IPS-18c (cell line): ENCODE measurements at regions not wholly inside any gene's neighbourhood (a gene's known extent, or its start where the extent isn't known, plus 50 kb on each side); places are given as distances from the start of the nearest gene placed in this dataset.
"Not testable (repeated sequence)": the region's sequence is repeated elsewhere in the genome, so short reads cannot be mapped to it uniquely, and the experiment has no call there.

Experiments used
- H3K4me3 ChIP-seq: 2 replicates; pipeline ENCODE4 v1.7.0; 2013; ENCODE audit warnings: low read depth, mild to moderate bottlenecking, low read length, moderate library complexity; ENCODE audit not compliant: insufficient read depth
- H3K9me3 ChIP-seq: one replicate; pipeline ENCODE4 v1.6.1; 2013; ENCODE audit warnings: mild to moderate bottlenecking, low read length, moderate library complexity; ENCODE audit not compliant: control insufficient read depth, insufficient read depth

DNA sequence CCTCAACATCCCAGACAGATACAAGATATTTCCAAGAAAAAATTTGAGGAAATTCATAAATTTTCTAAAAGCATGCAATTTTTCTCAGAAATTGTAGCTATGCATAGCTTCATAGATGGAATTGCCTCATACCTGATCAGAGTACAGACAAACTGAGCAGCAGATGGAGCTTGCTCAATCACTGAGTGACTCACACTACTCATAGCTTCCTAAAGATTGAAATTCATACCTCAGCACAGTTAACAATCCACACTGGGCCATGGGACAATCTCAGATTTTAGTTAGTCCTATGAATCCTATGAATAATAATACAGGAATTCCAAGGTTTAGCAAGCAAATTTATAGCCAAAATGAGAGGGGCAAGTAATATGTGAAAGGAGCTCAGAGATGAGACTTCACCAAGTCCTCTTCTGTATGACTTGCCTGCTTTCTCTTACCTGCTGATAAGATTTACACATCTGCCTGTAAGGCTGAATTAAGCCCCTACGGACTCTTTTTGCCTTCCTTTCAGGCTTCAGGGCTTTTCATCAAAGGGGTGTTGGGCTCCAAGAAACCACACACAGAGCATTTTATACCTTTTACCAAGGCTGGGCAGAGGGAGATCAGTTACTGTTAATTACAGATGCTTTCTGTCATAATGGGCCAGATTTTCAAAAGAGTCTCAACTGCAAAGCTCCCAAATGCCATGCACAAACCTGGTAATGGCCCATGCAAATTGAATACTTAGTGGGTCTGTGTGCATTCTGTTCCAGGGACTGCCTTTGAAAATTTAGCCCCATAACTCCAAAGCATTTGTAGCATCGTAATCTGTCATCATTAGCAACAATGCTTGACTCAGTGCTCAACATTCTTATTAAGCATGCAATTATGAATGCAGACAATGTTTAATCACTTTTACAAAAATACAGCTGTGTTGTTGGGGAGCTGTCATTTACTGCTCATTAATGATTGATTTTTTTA lies 439.3 kb downstream of the DTWD2 start:
- no peaks in the 10 kb centered on the region for H3K9me3 ChIP-seq
- H3K4me3 ChIP-seq: no peak overlapping the region

DNA sequence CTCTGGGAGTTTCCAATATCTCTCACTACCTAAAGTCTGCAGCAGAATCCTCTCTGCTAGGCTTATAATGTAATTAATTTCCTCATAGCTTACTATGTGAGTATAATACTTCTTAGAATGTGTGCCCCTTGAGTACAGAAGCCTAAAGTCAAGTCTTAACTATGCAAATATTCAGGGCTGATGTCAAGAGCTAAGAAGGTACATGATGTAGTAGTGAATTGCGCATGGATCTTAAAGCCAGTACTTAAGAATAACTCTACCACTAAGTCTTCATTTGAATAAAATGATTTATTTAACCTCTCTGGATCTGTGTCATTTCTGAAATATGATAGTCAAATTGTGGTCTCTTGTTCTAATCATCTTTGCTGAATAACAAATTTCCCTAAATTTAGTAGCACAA lies 442.9 kb downstream of the DTWD2 start:
- Histone ChIP-seq H3K9me3 (no peaks in the 10 kb centered on the region), H3K4me3 (no peak overlapping the region)

DNA sequence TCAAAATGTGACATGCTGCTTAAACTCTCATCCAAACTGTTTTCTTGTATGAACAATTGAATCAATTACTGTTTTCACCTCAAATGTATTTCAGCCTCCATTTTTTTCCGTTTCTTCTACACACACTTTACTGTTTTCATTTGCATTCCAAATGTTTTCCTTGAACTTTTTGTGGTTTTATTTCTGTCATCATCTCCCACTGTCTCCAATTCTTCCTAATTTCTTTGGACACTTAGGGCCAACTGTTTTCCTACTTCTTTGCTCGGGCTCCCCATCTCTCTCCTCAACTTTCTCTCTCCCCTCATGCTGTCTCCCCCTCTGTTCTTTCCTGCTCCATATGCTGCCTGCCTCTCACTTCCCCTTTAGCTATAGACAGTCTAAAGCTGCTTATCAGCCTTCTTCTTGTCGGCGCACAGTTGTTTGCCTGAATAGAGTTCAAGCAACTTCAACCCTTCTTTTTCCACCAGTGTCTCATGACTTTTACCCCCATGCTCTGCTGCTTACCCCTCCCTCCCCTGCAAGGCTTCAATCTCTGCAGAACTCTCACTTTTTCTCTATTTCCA lies 443.4 kb downstream of the DTWD2 start:
- H3K9me3 ChIP-seq: no peaks in the 10 kb centered on the region
- H3K4me3 ChIP-seq: no peak overlapping the region

DNA sequence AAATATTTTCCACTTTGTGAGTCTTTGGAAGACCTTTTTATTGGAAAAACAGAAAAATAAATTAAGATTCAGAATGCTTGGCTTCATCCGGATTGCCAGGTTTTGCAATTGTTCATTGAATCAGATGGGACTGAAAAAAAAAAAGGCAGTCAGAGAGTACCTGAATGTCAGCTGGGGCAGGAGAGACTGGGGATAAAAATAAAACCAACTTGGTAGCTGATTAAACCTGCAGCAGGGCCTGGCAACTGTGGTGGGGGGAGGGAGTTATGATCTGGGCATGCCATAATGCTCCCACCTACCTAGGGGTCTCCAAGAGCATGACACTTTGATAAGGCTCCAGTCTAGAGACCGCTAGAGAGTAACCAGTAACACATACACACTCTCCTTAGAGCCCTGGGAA lies 454.4 kb downstream of the DTWD2 start:
- Histone ChIP-seq H3K4me3 (no peak overlapping the region), H3K9me3 (no peaks in the 10 kb centered on the region)

DNA sequence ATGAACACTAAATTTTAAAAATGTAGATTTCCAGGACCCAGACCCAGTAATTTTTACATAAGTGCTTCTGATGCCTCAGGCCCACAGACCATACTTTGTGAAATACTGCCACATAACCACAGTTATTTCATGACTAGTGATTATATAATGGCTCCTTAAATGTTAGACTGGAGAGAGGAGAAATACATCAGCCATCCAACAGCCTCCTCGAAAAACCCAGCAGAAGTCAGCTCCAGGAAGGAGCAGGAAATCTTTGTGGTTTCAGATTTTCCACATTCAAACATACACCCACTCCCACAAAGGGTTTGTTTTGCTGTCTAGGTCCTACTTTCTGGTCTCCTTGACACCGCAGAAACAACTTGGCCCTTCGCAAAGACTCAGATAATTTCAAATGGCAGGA lies 455.2 kb downstream of the DTWD2 start:
- H3K4me3 ChIP-seq: no peak overlapping the region
- H3K9me3 ChIP-seq: no peaks in the 10 kb centered on the region

DNA sequence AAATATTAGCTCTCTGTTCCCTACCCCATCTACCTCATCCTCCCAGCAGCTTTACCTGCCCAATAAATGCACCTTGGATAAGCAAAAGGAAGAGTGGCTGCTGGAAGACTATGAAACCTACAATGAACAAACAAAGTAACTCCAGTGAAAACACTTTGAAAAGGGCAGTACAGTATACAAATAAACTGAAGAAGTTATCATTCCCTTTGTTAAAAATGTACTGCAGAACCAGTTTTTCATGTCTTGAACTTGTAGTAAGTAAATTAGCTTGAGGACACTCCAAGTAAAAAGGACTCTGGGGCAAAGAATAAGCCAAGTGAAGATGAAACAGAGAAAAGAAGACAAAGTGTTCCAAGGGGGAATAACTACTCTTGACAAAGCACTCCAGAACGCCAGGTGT lies 457.1 kb downstream of the DTWD2 start:
- no peaks in the 10 kb centered on the region for H3K9me3 ChIP-seq
- H3K4me3 ChIP-seq: no peak overlapping the region

DNA sequence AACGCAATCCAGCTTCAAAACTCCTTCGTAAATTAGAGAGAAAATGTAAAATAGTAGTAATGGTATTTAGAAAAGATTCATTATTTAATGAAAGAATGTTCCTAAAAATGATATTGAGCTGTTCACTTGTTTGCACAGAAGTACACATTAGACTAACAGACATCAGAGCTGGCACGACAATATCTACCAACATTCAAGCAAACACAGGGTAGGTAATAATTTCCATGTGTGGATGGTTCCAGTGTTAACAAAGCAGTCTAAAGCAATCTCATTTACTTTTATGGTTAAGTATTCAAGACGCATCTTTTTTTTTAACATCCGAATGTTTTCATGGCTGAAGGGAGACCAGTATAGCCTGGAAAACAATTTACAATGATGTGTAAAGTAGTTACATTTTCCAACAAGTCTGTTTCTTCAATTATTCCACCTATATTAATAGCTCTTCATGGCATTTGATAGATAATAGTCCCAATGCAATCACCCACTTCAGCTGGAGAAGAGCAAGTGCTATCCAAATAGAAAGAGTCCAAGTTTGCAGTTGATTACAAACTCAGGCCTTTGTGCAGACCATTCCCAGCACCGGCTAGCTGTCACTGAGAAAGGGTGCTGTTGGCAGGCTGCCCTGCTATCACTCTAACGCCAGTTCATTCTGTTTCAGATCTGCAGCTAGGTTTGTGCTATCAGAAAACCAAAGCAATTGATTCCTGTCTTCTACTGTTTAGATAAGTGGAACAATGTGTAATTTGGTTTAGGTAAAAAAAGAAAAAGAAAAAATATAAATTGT lies 458.8 kb downstream of the DTWD2 start:
- no peak overlapping the region for H3K4me3 ChIP-seq
- no peaks in the 10 kb centered on the region for H3K9me3 ChIP-seq

DNA sequence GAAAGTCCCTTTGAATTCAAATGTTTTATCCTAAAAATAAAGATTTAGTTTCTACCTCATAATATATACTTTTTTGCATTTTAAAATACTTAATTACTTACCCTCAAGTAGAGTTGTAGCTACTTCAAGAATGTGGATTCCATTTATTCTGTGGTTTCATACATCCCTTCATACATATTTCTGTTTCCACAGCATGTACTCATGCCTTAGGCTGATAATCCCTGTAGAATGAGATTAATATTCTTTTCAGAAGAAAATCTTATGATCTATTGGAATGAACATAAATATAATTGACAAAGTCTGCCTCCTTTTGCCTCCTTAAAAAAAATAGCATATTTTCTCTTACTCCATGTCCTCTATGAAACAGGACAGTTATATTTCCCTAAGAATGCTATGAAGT lies 465.7 kb downstream of the DTWD2 start:
- H3K9me3 ChIP-seq: no peaks in the 10 kb centered on the region
- H3K4me3 ChIP-seq: no peak overlapping the region

DNA sequence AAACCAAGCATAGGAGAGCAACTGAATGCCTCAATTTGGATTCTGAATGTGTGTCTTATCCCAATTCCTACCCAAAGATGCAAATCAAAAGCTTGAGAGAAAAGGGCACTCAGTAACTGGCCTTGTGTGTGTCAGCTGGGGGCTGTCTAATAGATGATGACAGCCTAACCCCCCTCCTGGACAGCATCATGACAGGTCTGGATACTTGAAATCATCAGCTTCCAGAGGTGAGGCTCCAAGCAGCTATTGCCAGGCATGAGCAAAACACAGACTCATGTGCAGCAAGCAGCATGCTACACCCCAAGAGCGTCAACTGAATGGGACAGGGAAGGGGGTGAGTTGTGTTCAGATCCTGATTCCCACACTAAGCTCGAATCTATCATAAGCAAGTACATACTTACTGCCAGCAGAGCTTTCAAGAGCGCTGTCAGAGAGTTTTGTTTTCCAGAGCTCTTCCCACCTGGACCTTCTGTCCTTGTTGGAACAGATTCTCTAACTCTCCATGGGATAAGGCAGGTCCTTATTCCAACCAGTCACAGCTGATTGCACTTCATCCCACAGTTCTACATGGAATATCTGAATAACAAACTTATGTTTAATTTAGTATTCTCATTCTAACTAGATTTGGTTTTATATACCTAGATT lies 467.5 kb downstream of the DTWD2 start:
- Histone ChIP-seq H3K4me3 (no peak overlapping the region), H3K9me3 (no peaks in the 10 kb centered on the region)

DNA sequence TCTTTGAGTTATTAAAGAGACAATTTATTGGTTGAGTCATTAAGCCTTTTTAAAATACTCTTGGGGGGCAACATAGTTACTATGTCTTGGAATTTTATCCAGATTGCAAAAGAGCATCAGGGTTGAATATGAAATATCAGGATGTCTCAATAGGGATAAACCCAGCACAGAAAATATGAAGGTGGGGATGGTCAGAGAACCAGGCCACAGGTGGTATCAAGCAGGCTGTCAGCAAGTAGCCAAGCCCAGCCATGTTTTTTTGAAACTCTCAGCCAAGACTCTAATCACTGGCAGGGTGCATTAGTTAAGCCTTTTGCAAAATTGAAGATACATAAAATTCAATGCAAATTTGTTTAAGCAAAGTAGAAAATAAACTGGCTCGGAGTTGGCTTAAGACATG lies 468.9 kb downstream of the DTWD2 start:
- Histone ChIP-seq H3K4me3 (no peak overlapping the region), H3K9me3 (no peaks in the 10 kb centered on the region)

DNA sequence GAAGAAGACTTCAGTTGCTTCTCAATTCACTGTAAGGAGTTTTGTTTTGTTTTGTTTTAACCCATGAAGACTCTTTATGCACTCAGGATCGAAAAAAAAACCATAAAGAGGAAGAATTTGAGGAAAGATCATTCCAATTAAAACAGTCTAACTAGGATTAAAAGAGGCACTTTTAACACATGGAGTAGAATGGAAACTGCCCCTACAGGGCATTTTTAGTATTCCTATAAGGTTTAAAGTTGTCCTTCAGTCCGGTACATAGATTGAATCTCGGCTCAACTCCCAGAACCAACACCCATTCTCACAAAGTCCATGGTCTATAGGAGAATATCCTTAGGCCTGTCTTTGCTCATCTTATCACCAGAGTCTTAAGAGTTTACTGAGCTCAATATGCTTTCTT lies 469.6 kb downstream of the DTWD2 start:
- no peak overlapping the region for H3K4me3 ChIP-seq
- no peaks in the 10 kb centered on the region for H3K9me3 ChIP-seq

DNA sequence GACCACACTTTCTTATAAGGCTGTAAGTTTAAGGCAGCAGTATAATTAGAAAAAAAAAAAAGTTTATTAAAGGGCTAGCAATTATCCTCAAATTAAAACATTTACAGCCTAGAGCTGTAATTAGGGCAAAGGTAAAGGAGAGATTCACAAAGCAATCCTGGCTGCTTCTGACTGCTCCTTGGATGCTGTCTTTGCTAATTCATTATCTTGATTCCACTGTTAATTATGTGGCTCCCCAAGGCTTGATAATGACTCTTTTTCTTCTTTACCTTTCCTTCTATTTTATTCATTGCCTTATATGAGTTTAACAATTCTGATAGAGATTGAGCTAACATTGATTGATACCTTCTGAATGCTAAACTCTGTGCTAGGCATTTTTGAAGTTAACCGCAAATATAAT lies 476.5 kb downstream of the DTWD2 start:
- Histone ChIP-seq H3K4me3 (no peak overlapping the region), H3K9me3 (no peaks in the 10 kb centered on the region)

DNA sequence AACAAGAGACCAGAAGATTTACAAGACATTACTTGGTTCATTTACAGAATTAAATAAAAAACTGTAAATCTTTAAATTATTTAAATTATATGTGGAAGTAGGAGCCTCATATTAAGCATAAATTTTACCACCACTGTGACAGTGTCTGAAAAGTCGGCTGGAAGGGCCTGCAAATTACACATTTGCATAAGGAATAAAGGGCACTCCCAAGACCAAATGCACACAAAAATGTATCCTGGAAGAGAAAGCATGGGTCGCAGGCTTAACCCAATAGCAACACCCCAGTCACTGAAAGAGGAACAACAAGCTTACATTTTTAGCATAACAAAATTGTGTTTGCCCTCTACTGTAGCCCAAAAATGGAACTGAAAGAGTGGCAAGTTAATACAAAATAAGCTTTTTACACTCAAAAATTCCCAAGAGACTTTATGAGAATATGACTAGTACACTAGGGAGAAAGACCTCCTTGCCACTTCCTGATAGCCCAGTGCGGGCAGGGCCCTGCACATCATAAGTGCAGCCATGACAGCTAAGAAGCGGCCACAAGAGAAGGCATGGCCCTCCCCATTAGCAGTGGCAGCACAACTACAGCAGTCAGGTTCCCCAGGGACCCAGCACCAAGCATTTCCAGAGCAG lies 482.0 kb downstream of the DTWD2 start:
- peaks cover 5% of the 10 kb centered on the region for H3K9me3 ChIP-seq

DNA sequence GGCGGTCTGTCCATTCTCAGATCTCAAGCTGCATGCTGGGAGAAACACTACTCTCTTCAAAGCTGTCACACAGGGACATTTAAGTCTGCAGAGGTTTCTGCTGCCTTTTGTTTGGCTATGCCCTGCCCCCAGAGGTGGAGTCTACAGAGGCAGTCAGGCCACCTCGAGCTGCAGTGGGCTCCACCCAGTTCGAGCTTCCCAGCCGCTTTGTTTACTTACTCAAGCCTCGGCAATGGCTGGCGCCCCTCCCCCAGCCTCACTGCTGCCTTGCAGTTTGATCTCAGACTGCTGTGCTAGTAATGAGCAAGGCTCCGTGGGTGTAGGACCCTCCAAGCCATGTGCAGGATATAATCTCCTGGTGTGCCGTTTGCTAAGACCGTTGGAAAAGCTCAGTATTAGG lies 486.1 kb downstream of the DTWD2 start:
- H3K4me3 ChIP-seq, H3K9me3 ChIP-seq: not testable (repeated sequence)

More for the DNA sequence above, 482.0 kb downstream of the DTWD2 start:
- H3K4me3 ChIP-seq: no peak overlapping the region

DNA sequence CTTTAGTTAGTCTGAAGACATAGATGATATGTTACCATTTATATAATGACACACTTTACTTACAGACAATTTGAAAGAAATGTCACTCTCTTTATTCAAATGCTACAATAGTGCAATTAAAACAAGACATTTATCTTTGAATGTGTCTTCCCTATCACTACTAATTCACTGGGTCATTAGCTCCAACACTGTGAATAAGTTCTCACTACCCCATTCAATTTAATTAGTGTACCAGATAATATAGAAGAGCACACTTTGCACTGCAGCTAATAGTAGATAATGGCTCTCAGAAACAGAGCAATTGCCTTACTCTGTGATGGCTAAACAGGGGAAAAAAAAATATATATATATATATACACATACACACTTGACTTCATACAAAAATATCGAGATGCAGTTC lies 497.0 kb downstream of the DTWD2 start:
- no peaks in the 10 kb centered on the region for H3K9me3 ChIP-seq
- no peak overlapping the region for H3K4me3 ChIP-seq

DNA sequence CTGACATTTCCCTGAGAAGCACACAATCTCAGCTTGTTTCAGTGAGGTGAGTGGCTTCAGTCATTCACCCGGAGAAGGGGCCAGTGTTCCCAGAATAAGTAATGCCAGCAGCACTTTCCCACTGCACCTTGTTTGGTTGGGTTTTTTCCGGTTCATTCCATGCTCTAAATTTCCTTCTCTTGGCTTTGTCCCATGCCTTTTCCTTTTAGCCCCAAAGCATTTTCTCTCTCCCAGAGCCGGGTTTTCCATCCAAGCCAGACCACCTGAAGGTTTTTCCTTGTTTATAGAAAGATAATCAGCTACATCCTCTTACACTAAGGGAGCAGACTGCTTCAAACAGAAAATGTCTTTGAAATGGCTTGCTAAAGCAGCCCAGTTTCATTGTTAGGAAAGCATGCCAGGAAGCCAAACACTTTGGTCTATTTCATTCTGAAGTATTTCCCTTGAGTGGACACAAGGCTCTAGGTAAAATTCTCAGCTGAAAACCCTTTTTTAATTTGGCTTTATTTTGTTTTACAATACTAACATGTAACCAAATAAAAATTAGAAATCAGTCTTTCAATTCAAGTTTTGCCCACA lies 501.6 kb downstream of the DTWD2 start:
- H3K4me3 ChIP-seq: no peak overlapping the region
- no peaks in the 10 kb centered on the region for H3K9me3 ChIP-seq

DNA sequence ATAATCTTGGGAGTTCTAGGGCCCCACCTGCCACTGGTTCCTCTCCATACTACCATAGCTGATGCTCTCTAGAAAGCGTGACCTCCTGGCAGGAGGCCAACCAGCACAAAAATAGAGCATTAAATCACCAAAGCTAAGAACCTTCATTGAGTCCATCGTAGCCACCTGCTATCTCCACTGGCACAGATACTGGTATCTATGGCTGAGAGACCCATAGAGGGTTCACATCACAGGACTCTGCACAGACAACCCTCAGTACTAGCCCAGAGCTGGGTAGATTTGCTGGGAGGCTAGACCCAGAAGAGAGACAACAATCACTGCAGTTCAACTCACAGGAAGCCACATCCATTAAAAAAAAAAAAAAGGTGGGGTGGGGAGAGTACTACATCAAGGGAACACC lies 509.1 kb downstream of the DTWD2 start:
- Histone ChIP-seq H3K4me3 (no peak overlapping the region), H3K9me3 (no peaks in the 10 kb centered on the region)
